ENCODE measurements at regions not wholly inside any gene's neighbourhood (a gene's known extent, or its start where the extent isn't known, plus 50 kb on each side); places are given as distances from the start of the nearest gene placed in this dataset.

DNA sequence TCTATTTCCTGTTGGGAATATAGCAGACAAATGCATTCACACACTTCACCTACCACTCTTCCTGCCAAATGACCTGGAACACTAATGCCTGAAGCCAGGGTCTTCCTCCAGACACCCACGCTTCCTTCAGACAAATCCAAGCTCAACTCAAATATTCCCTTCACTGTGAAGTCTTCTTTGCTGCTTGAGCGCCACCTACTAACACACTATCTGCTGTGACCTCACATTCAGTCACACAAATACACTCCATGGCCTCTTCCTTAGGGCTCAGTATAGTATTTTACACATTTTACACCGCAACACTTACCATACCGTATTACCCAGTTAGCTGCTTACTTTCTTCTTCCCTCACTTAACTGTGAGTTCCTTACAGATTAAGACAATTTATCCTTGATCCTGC lies 149.4 kb downstream of the SHOX2 start:
- TF ChIP-seq POLR2A (IDR thresholded peaks at IDR 0.05; ENCODE audit: extremely low read depth, insufficient read length) (no peak), MYC (IDR thresholded peaks at IDR 0.05; ENCODE audit: low read depth, low read length) (no peak)
- TF ChIP-seq, protein P1, sequence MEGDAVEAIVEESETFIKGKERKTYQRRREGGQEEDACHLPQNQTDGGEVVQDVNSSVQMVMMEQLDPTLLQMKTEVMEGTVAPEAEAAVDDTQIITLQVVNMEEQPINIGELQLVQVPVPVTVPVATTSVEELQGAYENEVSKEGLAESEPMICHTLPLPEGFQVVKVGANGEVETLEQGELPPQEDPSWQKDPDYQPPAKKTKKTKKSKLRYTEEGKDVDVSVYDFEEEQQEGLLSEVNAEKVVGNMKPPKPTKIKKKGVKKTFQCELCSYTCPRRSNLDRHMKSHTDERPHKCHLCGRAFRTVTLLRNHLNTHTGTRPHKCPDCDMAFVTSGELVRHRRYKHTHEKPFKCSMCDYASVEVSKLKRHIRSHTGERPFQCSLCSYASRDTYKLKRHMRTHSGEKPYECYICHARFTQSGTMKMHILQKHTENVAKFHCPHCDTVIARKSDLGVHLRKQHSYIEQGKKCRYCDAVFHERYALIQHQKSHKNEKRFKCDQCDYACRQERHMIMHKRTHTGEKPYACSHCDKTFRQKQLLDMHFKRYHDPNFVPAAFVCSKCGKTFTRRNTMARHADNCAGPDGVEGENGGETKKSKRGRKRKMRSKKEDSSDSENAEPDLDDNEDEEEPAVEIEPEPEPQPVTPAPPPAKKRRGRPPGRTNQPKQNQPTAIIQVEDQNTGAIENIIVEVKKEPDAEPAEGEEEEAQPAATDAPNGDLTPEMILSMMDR (IDR thresholded peaks at IDR 0.05; ENCODE audit: low read depth, low read length) = no peak
- TF ChIP-seq, protein P2, sequence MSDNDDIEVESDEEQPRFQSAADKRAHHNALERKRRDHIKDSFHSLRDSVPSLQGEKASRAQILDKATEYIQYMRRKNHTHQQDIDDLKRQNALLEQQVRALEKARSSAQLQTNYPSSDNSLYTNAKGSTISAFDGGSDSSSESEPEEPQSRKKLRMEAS (IDR thresholded peaks at IDR 0.05; ENCODE audit: low read depth, low read length) = no peak
